ENCODE measurements at regions not wholly inside any gene's neighbourhood (a gene's known extent, or its start where the extent isn't known, plus 50 kb on each side); places are given as distances from the start of the nearest gene placed in this dataset.
"Not testable (repeated sequence)": the region's sequence is repeated elsewhere in the genome, so short reads cannot be mapped to it uniquely, and the experiment has no call there.

GRCh38 chr3:145639003-145639606 is 521.9 kb downstream of the PLOD2 start:
- no peak for DNase-seq

GRCh38 chr3:145639875-145640274 is 521.1 kb downstream of the PLOD2 start:
- no peak for DNase-seq

- no peak for DNase-seq
Measured at GRCh38 chr3:145648396-145648795, 512.6 kb downstream of the PLOD2 start.

DNA sequence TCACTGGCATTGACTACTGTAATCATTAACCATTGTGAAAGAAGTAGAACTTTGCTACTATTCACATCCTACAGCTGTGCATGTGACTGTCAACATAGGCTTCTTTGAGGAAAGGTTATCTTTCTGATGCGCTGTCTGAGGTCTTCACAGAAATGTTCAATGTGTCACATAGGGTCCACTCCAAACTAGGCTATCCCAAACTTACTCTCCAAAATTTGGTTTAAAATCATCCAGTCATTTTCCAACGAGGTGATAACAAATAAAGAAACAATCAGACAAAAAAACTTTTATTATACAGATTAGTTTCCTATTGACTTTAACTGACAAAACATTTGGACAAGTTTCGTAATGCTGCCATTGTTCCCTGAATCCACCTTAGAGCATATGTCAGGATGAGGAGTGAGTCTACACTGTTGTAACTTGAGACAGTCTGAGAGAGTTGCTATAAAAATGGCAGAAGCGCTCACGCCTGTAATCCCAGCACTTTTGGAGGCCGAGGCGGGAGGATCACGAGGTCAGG is 511.6 kb downstream of the PLOD2 start:
- DNase-seq = no peak

GRCh38 chr3:145650170-145650569 is 510.8 kb downstream of the PLOD2 start:
- no peak for DNase-seq

DNA sequence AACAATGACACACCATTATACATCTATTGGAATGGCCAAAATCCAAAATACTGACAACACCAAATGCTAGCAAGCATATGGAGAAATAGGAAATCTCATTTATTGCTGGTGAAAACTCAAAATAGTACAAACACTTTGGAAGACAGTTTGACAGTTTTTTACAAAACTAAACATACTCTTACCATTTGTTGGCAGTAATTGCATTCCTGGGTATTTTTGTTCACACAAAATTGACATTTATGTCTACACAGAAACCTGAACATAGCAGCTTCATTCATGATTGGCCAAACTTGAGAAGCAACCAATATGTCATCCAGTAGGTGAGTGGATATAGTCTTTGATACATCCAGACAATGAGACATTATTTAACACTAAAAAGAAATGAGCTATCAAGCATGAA is 489.9 kb downstream of the PLOD2 start:
- no peak for DNase-seq

DNA sequence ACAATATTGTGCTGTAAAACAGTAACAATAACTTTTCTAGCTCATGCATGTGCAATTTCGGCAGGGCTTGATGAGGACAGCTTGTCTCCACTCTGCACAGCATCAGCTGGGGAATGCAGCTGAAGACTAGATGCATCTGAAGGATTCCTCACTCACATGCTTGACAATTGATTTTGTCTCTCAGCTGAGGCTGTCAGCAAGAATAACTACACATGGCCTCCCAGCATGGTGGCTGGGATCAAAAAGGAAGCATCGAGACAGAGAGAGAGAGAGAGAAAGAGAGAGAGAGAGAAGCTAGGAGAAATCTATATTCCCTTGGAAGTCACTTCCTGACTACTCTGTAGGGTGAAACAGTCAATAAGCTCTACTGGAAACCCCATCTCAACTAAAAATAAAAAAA is 487.1 kb downstream of the PLOD2 start:
- no peak for DNase-seq

DNA sequence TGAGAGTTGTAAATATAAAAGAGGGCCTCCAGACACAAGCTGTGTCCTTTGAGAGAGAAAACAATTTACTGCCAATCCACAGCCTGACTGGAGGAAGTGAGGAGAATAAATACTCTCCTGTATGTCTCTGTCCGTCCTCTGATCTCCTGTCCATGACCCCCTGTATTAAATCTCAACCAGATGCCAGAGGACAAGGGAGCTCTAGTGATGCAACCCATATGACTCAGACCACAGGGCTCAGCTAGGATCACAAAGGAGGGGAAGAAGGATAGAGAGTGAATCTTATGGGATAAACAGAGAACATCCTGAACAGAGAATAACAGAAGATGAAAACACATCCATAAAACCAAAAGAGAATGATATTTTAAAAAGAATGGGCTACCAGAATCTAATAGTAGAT is 482.6 kb downstream of the PLOD2 start:
- DNase-seq = no peak

- DNase-seq = no peak
Measured at GRCh38 chr3:145681181-145681580, 479.8 kb downstream of the PLOD2 start.

- not testable (repeated sequence) for DNase-seq
Measured at GRCh38 chr3:145687978-145688377, 473.0 kb downstream of the PLOD2 start.

DNA sequence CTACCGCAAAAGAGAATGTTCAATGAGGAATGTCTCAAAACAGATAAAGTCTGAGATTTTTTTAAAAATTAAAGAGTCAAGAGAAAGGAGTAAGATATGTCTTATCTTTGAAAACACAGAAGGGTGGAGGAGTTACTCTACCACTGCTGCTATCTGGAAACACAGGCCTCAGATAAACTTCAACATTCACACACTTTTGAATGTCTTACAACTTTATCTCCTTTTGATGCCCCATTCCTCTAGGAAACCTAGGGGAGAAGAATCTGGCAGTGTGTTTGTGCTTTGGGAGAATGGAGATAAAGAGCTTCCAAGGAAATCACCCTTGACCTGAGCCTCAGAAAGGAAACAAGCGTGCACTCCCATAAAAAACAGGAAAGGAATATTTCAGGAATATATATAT is 468.2 kb downstream of the PLOD2 start:
- no peak for DNase-seq

DNA sequence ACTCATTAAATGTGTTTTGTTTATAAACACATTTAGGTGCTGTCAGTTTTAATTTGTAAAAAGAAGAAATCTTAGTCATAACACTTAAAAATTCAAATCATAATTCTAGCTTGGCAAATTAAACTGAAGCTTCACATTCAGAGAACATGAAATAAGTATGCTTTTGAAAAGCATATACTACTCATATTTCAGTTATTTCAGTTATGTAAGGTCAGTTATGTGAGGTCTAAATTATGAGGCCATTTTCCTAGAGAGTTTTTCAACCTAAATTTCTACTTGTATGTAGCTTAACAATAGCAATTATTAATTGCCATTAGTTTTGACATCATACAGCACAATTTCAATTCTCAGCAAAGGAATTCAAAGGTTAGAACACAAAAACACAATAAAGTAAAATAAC is 465.0 kb downstream of the PLOD2 start:
- DNase-seq = no peak

GRCh38 chr3:145698250-145698649 is 462.7 kb downstream of the PLOD2 start:
- DNase-seq = no peak

GRCh38 chr3:145698749-145699148 is 462.2 kb downstream of the PLOD2 start:
- DNase-seq = no peak

- no peak for DNase-seq
Measured at GRCh38 chr3:145704020-145704419, 457.0 kb downstream of the PLOD2 start.

DNA sequence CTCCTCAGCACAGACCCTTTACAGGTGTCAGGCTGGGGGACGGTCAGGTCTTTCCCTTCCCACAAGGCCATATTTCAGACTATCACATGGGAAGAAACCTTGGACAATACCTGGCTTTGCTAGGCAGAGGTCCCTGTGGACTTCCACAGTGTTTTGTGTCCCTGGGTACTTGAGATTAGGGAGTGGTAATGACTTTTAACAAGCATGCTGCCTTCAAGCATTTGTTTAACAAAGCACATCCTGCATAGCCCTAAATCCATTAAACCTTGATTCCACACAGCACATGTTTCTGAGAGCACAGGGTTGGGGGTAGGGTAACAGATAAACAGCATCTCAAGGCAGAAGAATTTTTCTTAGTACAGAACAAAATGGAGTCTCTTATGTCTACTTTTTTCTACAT is 451.2 kb downstream of the PLOD2 start:
- DNase-seq = not testable (repeated sequence)

DNA sequence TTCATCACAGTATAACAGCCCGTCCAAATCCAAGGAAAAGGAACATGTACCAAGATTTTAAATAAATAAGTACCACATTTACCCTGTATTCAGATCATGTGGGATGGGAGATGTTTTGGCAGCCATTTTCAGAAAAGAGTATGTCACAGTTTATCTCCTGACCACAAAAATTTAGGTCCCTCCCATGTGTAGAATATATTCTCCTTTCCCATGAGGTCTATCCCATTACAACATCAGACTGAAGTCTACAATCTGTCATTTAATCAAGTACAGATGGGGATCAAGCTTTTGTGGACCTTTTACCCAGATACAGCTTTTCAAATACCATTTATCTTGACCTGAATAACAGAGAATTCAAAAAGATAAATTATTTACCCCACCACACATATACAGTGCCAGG is 444.5 kb downstream of the PLOD2 start:
- no peak for DNase-seq

DNA sequence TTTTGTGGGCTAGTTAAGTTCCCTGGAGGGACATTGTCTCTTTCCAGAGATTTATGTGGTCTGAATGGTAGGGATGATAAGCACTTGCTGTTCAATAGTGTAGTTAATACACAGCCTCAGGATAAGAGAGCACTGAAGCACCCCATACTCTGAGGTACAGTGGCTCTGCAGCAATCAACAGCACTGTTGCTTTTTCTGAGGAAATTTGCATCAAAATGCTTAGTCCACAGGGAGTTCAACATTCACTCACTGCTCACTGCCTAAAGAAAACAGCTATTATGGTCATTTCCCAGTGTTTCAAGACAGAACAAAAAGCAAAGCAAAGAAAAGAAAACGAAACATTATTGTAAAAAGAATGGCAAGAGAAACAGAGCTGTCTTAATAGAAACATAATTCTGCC is 441.9 kb downstream of the PLOD2 start:
- no peak for DNase-seq

DNA sequence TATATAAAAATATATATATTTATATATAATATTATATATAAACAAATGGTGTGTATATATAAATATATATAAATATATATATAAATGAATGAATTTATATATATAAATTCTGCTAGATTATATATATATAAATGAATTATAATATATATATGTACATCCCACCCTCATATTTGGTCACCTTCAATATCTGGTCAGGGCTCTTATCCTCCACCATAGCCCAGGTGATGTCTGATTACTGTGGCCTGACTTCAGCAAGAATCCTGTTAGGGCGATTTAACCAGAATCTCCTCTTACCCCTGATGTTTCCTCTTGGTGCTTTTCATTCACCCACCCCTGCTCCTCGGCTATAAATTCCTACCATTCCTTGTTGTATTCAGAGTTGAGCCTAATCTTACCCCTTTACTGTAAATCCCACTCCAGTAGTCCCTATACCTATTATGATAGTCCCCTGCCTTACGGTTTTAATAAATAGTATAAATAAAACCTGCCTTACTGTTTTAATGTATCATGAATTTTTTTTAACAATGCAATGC is 439.6 kb downstream of the PLOD2 start:
- DNase-seq = no peak

DNA sequence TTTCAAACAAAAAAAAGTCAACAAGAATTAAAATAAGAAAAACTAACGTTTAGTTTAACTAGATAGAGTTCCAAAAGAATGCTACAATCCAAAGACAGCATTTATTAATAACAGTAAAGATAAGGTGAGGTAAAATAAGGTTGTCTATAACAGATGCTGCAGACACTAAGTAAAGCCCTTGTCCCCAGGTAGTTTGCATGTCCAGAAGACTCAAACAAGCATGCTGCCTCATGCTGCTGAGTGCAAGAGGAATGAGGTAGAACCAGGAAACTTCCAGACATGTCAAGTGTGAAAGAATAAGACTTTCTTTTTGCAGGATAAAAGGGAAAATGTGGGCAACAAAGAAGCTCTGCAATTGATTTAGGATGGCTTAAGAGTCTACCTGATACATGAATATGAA is 439.2 kb downstream of the PLOD2 start:
- no peak for DNase-seq

GRCh38 chr3:145727476-145727875 is 433.5 kb downstream of the PLOD2 start:
- no peak for DNase-seq

DNA sequence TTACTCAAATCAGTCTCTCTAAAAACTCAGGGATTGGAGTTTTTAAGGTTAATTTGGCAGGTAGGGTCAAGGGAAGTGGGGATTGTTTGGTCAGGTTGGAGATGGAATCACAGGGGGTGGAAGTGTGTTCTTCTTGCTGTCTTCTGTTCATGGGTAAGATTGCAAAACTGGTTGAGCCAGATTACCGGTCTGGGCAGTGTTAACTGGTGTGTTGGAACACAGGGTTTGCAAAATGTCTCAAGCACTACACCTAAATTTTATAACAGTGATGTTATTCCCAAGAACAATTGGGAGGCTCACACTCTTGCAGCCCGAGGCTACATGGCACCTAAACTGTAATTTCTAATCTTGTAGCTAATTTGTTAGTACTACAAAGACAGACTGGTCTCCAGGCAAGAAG is 425.4 kb downstream of the PLOD2 start:
- no peak for DNase-seq

DNA sequence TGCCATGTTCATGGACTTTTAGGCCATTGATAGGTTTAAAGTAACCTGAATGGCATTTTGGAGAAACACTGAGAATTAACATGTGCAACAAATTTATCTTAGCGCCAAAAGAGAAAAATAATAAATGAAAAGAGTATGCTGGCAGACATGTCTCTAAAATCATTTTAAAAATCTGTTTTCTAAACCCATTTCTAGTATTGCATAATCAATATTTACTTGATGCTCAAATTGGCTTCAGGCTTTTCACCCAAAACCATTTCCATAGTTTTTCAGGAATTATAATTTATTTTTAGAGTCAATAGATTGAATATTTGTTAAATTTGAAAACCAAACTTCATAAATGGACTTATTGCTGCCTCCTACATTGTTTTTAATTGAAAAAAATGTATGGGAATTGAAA is 423.0 kb downstream of the PLOD2 start:
- DNase-seq = no peak

DNA sequence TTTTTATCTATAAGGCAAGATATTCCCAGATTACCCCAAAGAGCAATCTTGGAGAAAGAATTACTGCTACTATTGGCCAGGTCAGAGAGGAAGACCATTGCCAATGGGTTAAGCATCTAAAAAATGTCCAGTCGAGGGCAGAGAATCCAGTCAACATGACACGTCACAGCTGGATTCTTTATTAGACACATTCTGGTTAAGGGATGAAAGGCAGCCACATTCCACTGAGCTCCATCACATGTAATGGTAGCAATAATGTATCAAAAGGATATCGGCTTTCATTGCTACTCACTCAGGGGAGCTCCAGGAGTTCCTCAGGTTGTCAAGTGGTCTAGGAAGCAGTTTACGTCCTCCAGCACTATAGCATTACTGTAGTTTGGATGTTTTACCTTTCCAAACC is 421.1 kb downstream of the PLOD2 start:
- no peak for DNase-seq

- DNase-seq = no peak
Measured at GRCh38 chr3:145750657-145751056, 410.3 kb downstream of the PLOD2 start.
